Fibroblast of lung (primary cell): ENCODE measurements at regions not wholly inside any gene's neighbourhood (a gene's known extent, or its start where the extent isn't known, plus 50 kb on each side); places are given as distances from the start of the nearest gene placed in this dataset.
A peak's percentile ranks its signal among the peaks of the same experiment; 100 is the strongest.

Source experiments
- DNase-seq, 2 donors: peaks; one replicate each; pipeline versions ENCODE4 v3.0.0 to v3.0.0-alpha.2; 2010; ENCODE audit warnings: low read depth in 2 of 2
- H2AFZ ChIP-seq: 2 replicates; pipeline ENCODE4 v1.5.1; 2012; ENCODE audit warnings: low read length, control low read depth, inconsistent platforms
- H3K27ac ChIP-seq: 2 replicates; pipeline ENCODE4 v1.5.1; 2011; ENCODE audit warnings: low read length, control low read depth; ENCODE audit not compliant: insufficient read depth
- H3K27me3 ChIP-seq: 2 replicates; pipeline ENCODE4 v1.5.1; 2011; ENCODE audit warnings: mild to moderate bottlenecking, low read length; ENCODE audit not compliant: control insufficient read depth, insufficient read depth
- H3K36me3 ChIP-seq: 2 replicates; pipeline ENCODE4 v1.5.1; 2011; ENCODE audit warnings: low read length; ENCODE audit not compliant: control insufficient read depth, insufficient read depth
- H3K4me1 ChIP-seq: 2 replicates; pipeline ENCODE4 v1.5.1; 2011; ENCODE audit warnings: low read length; ENCODE audit not compliant: control insufficient read depth, insufficient read depth; ENCODE audit errors: extremely low read depth
- H3K4me2 ChIP-seq: 2 replicates; pipeline ENCODE4 v1.5.1; 2011; ENCODE audit warnings: low read length, control low read depth; ENCODE audit not compliant: insufficient read depth; ENCODE audit errors: extremely low read depth
- H3K4me3 ChIP-seq, 4 experiments: fragments of 200-600 bp in 1 of 4; sonication (generic) in 1 of 4; replicated peaks in 1 of 4; 2 replicates each; pipeline ENCODE4 v1.5.1; 2011 to 2016; ENCODE audit warnings: low read length in 4 of 4, low read depth in 3 of 4, mild to moderate bottlenecking in 3 of 4, control low read depth in 2 of 4, inconsistent platforms in 1 of 4, mixed read lengths in 1 of 4; ENCODE audit not compliant: insufficient read depth in 1 of 4; ENCODE audit errors: control extremely low read depth in 1 of 4
- H3K79me2 ChIP-seq: 2 replicates; pipeline ENCODE4 v1.5.1; 2012; ENCODE audit warnings: mild to moderate bottlenecking, low read length, inconsistent platforms; ENCODE audit not compliant: control insufficient read depth, insufficient read depth
- H3K9ac ChIP-seq: 2 replicates; pipeline ENCODE4 v1.5.1; 2011; ENCODE audit warnings: mild to moderate bottlenecking, low read length, control low read depth; ENCODE audit not compliant: insufficient read depth
- H3K9me3 ChIP-seq: 2 replicates; pipeline ENCODE4 v1.5.1; 2012; ENCODE audit warnings: low read depth, low read length; ENCODE audit not compliant: control insufficient read depth, insufficient read depth
- H4K20me1 ChIP-seq: 2 replicates; pipeline ENCODE4 v1.5.1; 2011; ENCODE audit warnings: low read length; ENCODE audit not compliant: control insufficient read depth, insufficient read depth; ENCODE audit errors: extremely low read depth
- CTCF ChIP-seq, 2 donors: IDR thresholded peaks in 1 of 2; conservative IDR thresholded peaks in 1 of 2; 1 replicate in 1 of 2; 2 replicates in 1 of 2; pipeline ENCODE4 v1.5.1; 2011 to 2012; ENCODE audit warnings: low read length in 2 of 2, control low read depth in 1 of 2, inconsistent platforms in 1 of 2, low read depth in 1 of 2, mild to moderate bottlenecking in 1 of 2
- EZH2 ChIP-seq: IDR thresholded peaks from 2 replicates; pipeline ENCODE4 v1.5.1; 2012; ENCODE audit warnings: low read length, control low read depth, mild to moderate bottlenecking; ENCODE audit errors: missing control alignments

- Histone ChIP-seq H3K4me2 (no peak overlapping the region), H3K9me3 (no peaks in the 10 kb centered on the region), H3K36me3 (no peaks in the 10 kb centered on the region), H3K27me3 (peaks cover 15% of the 10 kb centered on the region), H3K9ac (no peak overlapping the region), H4K20me1 (no peaks in the 10 kb centered on the region), H3K27ac (no peak overlapping the region), H2AFZ (no peak overlapping the region), H3K4me1 (no peaks in the 10 kb centered on the region), H3K79me2 (no peaks in the 10 kb centered on the region), H3K4me3 (no peak overlapping the region)
- DNase-seq = peak in 1 of 2 donors; percentile 10
- TF ChIP-seq EZH2 = no peak
- no peak for TF ChIP-seq CTCF (conservative IDR thresholded peaks at IDR 0.05 in 1 of 2, IDR thresholded peaks at IDR 0.05 in 1 of 2; ENCODE audit: low read depth in 1 of 2, low read length in 2 of 2)
Measured at GRCh38 chr1:22387919-22388580, 63.6 kb upstream of the ZBTB40 start.

- Histone ChIP-seq H3K79me2 (no peaks in the 10 kb centered on the region), H3K27me3 (peaks cover 12% of the 10 kb centered on the region), H3K9ac (no peak overlapping the region), H3K4me2 (no peak overlapping the region), H3K27ac (no peak overlapping the region), H2AFZ (no peak overlapping the region), H4K20me1 (no peaks in the 10 kb centered on the region), H3K9me3 (no peaks in the 10 kb centered on the region), H3K4me3 (no peak overlapping the region), H3K36me3 (no peaks in the 10 kb centered on the region), H3K4me1 (no peaks in the 10 kb centered on the region)
- DNase-seq = peak in 1 of 2 donors; percentile 33
- TF ChIP-seq EZH2 (no peak), CTCF (conservative IDR thresholded peaks at IDR 0.05 in 1 of 2, IDR thresholded peaks at IDR 0.05 in 1 of 2; ENCODE audit: low read depth in 1 of 2, low read length in 2 of 2) (no peak)
Measured at GRCh38 chr1:22388671-22389450, 62.8 kb upstream of the ZBTB40 start.

GRCh38 chr1:22393587-22393986 is 58.1 kb upstream of the ZBTB40 start:
- no peak for DNase-seq
- no peak overlapping the region for H3K4me3 ChIP-seq
- no peaks in the 10 kb centered on the region for H4K20me1 ChIP-seq
- no peaks in the 10 kb centered on the region for H3K79me2 ChIP-seq
- no peak for TF ChIP-seq EZH2
- TF ChIP-seq CTCF (conservative IDR thresholded peaks at IDR 0.05 in 1 of 2, IDR thresholded peaks at IDR 0.05 in 1 of 2; ENCODE audit: low read depth in 1 of 2, low read length in 2 of 2) = no peak
- H3K9me3 ChIP-seq = no peaks in the 10 kb centered on the region
- H3K27me3 ChIP-seq = peaks cover 18% of the 10 kb centered on the region
- H2AFZ ChIP-seq = no peak overlapping the region
- no peak overlapping the region for H3K9ac ChIP-seq
- no peak overlapping the region for H3K4me2 ChIP-seq
- no peaks in the 10 kb centered on the region for H3K4me1 ChIP-seq
- no peak overlapping the region for H3K27ac ChIP-seq
- H3K36me3 ChIP-seq = no peaks in the 10 kb centered on the region
